Caco-2 (cell line): ENCODE measurements at regions not wholly inside any gene's neighbourhood (a gene's known extent, or its start where the extent isn't known, plus 50 kb on each side); places are given as distances from the start of the nearest gene placed in this dataset.

Experiments used
- BruUV-seq: library from RNA; stranded (reverse); fragments of 400-500 nt; replicated peaks from 2 replicates; lab custom pipeline; 2021; lab: Mats Ljungman, UMichigan
- CTCF ChIA-PET: fragments of 300-600 bp; sonication (Branson Sonifier 250); formaldehyde crosslinking; loops from one replicate; lab custom pipeline; 2022; ENCODE audit warnings: antibody characterized with exemption; lab: Charles Lee
- POLR2A ChIA-PET: fragments of 300-600 bp; sonication (Branson Sonifier 250); formaldehyde crosslinking; loops from one replicate; lab custom pipeline; 2022; ENCODE audit warnings: antibody characterized with exemption; lab: Charles Lee
- DNase-seq, 2 experiments: peaks; one replicate each; pipeline versions ENCODE4 v3.0.0 to v3.0.0-alpha.2; 2020 to 2022
- H3K27me3 ChIP-seq: replicated peaks from 2 replicates; pipeline ENCODE4 v1.6.0; 2011; ENCODE audit warnings: low read length; ENCODE audit not compliant: control insufficient read depth, insufficient read depth
- H3K36me3 ChIP-seq: 2 replicates; pipeline ENCODE4 v1.5.1; 2011; ENCODE audit warnings: low read length; ENCODE audit not compliant: control insufficient read depth, insufficient read depth
- H3K4me1 ChIP-seq: fragments of 250-450 bp; sonication (Bioruptor Pico); 2 replicates; pipeline ENCODE4 v1.5.1; 2020; ENCODE audit warnings: mild to moderate bottlenecking
- H3K4me3 ChIP-seq: 2 replicates; pipeline ENCODE4 v1.5.1; 2011; ENCODE audit warnings: low read depth, mild to moderate bottlenecking, control low read depth, low read length
- H3K9me3 ChIP-seq: fragments of 250-450 bp; sonication (Bioruptor Pico); 2 replicates; pipeline ENCODE4 v1.5.1; 2020; ENCODE audit warnings: mild to moderate bottlenecking, moderate library complexity
- H3K27ac Mint-ChIP-seq: one replicate; pipeline ENCODE4 v1.8.0; 2022; ENCODE audit warnings: mixed read lengths; ENCODE audit not compliant: unreplicated experiment
- H3K27me3 Mint-ChIP-seq: one replicate; pipeline ENCODE4 v1.8.0; 2022; ENCODE audit warnings: mixed read lengths; ENCODE audit not compliant: insufficient read depth, unreplicated experiment
- H3K36me3 Mint-ChIP-seq: one replicate; pipeline ENCODE4 v1.8.0; 2022; ENCODE audit warnings: mild to moderate bottlenecking, mixed read lengths; ENCODE audit not compliant: insufficient read depth, unreplicated experiment
- H3K4me1 Mint-ChIP-seq: one replicate; pipeline ENCODE4 v1.8.0; 2022; ENCODE audit warnings: low read depth, mixed read lengths; ENCODE audit not compliant: unreplicated experiment
- H3K4me3 Mint-ChIP-seq: one replicate; pipeline ENCODE4 v1.8.0; 2022; ENCODE audit warnings: mild to moderate bottlenecking, moderate library complexity, mixed read lengths; ENCODE audit not compliant: unreplicated experiment
- H3K9me3 Mint-ChIP-seq: one replicate; pipeline ENCODE4 v1.8.0; 2022; ENCODE audit warnings: mixed read lengths; ENCODE audit not compliant: unreplicated experiment
- intact Hi-C: fragments of 100-400 bp; cut with micrococcal nuclease; formaldehyde crosslinking; loops from one replicate; pipeline ENCODE4 v1.10.0; 2022; ENCODE audit not compliant: unreplicated experiment
- TF ChIP-seq, protein P1 (sequence below), 2 experiments: fragments of 200-600 bp in 1 of 2; IDR thresholded peaks; 1 replicate in 1 of 2; 2 replicates in 1 of 2; pipeline versions ENCODE4 v1.5.1 to v1.8.0; 2011 to 2022; ENCODE audit warnings: antibody characterized with exemption in 1 of 2, control low read depth in 1 of 2, inconsistent platforms in 1 of 2, low read depth in 1 of 2, low read length in 1 of 2, mild to moderate bottlenecking in 1 of 2, moderate library complexity in 1 of 2; ENCODE audit not compliant: insufficient read depth in 1 of 2, severe bottlenecking in 1 of 2, unreplicated experiment in 1 of 2

DNA sequence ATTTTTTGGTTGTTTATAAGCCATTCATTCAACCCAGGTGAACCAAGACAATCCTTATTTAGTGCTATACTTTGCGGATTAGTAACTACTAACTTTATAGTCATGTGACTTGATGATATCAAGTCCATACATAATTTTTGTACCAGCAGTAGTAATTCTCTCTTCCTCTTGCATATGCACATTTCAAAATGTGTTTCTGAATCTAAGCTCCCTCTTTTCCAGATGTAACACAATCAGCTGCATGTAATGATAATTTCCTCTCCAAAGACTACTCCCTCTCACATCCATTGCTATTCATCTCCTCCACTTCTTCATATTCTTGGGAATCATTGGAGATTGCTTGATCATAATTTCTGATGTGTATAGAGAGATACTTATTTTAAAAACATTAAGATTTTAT is 510.1 kb upstream of the CDH18 start:
- Mint-ChIP-seq H3K4me1 (no peaks in the 10 kb centered on the region), H3K4me3 (no peak overlapping the region), H3K9me3 (no peaks in the 10 kb centered on the region), H3K36me3 (no peaks in the 10 kb centered on the region), H3K27ac (no peak overlapping the region), H3K27me3 (peaks cover 6% of the 10 kb centered on the region)
- TF ChIP-seq, protein P1, sequence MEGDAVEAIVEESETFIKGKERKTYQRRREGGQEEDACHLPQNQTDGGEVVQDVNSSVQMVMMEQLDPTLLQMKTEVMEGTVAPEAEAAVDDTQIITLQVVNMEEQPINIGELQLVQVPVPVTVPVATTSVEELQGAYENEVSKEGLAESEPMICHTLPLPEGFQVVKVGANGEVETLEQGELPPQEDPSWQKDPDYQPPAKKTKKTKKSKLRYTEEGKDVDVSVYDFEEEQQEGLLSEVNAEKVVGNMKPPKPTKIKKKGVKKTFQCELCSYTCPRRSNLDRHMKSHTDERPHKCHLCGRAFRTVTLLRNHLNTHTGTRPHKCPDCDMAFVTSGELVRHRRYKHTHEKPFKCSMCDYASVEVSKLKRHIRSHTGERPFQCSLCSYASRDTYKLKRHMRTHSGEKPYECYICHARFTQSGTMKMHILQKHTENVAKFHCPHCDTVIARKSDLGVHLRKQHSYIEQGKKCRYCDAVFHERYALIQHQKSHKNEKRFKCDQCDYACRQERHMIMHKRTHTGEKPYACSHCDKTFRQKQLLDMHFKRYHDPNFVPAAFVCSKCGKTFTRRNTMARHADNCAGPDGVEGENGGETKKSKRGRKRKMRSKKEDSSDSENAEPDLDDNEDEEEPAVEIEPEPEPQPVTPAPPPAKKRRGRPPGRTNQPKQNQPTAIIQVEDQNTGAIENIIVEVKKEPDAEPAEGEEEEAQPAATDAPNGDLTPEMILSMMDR (IDR thresholded peaks at IDR 0.05; ENCODE audit: insufficient read depth in 1 of 2, low read depth in 1 of 2, low read length in 1 of 2, severe bottlenecking in 1 of 2, unreplicated experiment in 1 of 2): no peak
- Histone ChIP-seq H3K4me1 (no peaks in the 10 kb centered on the region), H3K36me3 (no peaks in the 10 kb centered on the region), H3K27me3 (no peaks in the 10 kb centered on the region), H3K9me3 (no peaks in the 10 kb centered on the region), H3K4me3 (no peak overlapping the region)
- ChIA-PET CTCF (no interaction called here), POLR2A (no interaction called here)
- DNase-seq: no peak
- no TSS peak for BruUV-seq
- intact Hi-C loops: no loop called here

DNA sequence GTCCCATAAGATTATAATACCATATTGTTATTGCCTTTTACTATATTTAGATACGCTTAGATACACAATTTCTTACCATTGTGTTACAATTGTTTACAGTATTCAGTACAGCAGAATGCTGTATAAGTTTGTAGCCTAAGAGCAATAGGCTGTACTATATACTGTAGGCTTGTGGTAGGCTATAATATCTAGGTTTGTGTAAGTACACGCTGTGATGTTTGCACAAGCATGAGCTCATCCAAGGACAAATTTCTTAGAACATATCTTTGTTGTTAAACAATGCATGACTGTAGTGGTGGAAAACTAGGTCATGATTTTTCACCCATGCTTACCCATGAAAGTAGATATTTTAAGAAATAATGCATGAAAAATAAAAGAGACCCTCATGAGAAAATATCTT is 509.4 kb upstream of the CDH18 start:
- Mint-ChIP-seq H3K36me3 (no peaks in the 10 kb centered on the region), H3K27ac (no peak overlapping the region), H3K4me1 (no peaks in the 10 kb centered on the region), H3K4me3 (no peak overlapping the region), H3K9me3 (no peaks in the 10 kb centered on the region), H3K27me3 (peaks cover 6% of the 10 kb centered on the region)
- no peaks in the 10 kb centered on the region for H3K9me3 ChIP-seq
- no peaks in the 10 kb centered on the region for H3K4me1 ChIP-seq
- no peak for DNase-seq
- no peaks in the 10 kb centered on the region for H3K36me3 ChIP-seq
- no TSS peak for BruUV-seq
- TF ChIP-seq, protein P1 (IDR thresholded peaks at IDR 0.05; ENCODE audit: insufficient read depth in 1 of 2, low read depth in 1 of 2, low read length in 1 of 2, severe bottlenecking in 1 of 2, unreplicated experiment in 1 of 2): no peak
- no peak overlapping the region for H3K4me3 ChIP-seq
- CTCF ChIA-PET: no interaction called here
- intact Hi-C loops: no loop called here
- POLR2A ChIA-PET: no interaction called here
- H3K27me3 ChIP-seq: no peaks in the 10 kb centered on the region

DNA sequence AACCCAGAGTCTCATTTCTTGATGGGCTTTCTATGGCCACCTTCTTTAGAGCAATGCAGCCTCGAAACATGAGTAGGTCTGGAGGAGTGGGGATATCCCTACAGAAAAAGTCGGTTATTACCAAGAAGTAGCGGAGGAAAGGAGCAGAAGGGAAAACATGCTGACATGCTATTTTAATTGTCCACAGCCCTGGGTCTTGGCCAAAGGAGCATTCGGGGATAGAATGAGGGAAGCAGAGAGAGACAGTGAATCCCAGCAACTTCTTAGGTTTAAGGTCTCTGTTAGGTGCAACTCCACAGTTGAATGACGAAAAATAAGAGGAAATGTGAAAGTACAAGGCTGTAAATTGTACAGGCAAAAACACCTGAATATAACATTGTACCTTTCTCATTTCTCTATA is 506.7 kb upstream of the CDH18 start:
- no peak overlapping the region for H3K27ac Mint-ChIP-seq
- POLR2A ChIA-PET: no interaction called here
- peaks cover 6% of the 10 kb centered on the region for H3K27me3 Mint-ChIP-seq
- H3K4me3 Mint-ChIP-seq: no peak overlapping the region
- H3K36me3 ChIP-seq: no peaks in the 10 kb centered on the region
- no peaks in the 10 kb centered on the region for H3K27me3 ChIP-seq
- no TSS peak for BruUV-seq
- no peaks in the 10 kb centered on the region for H3K9me3 Mint-ChIP-seq
- H3K9me3 ChIP-seq: no peaks in the 10 kb centered on the region
- CTCF ChIA-PET: no interaction called here
- intact Hi-C loops: no loop called here
- DNase-seq: no peak
- H3K4me1 ChIP-seq: no peaks in the 10 kb centered on the region
- H3K4me1 Mint-ChIP-seq: no peaks in the 10 kb centered on the region
- no peak overlapping the region for H3K4me3 ChIP-seq
- no peaks in the 10 kb centered on the region for H3K36me3 Mint-ChIP-seq
- TF ChIP-seq, protein P1 (IDR thresholded peaks at IDR 0.05; ENCODE audit: insufficient read depth in 1 of 2, low read depth in 1 of 2, low read length in 1 of 2, severe bottlenecking in 1 of 2, unreplicated experiment in 1 of 2): no peak
